ENCODE measurements at regions not wholly inside any gene's neighbourhood (a gene's known extent, or its start where the extent isn't known, plus 50 kb on each side); places are given as distances from the start of the nearest gene placed in this dataset.

GRCh38 chr16:86018487-86018886, 119.5 kb downstream of the IRF8 start:
- DNase-seq (ENCODE audit: low spot score), result no peak

DNA sequence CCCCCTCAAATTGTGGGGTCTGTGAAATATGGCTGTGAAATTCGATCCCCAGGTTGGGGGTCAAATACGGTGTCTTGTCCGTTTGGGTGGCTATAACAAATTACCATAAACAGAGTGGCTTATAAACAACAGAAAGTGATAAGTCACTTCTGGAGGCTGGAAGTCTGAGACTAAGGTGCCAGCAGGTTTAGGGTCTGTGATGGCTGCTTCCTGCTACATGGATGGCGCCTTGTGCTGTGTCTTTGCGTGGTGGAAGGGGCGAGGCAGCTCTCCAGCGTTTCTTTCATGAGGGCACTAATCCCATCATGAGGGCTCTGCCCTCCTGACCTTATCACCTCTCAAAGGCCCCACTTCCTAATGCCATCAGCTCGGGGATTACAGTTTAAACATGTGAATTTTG, 120.0 kb downstream of the IRF8 start:
- DNase-seq (ENCODE audit: low spot score), result no peak

DNA sequence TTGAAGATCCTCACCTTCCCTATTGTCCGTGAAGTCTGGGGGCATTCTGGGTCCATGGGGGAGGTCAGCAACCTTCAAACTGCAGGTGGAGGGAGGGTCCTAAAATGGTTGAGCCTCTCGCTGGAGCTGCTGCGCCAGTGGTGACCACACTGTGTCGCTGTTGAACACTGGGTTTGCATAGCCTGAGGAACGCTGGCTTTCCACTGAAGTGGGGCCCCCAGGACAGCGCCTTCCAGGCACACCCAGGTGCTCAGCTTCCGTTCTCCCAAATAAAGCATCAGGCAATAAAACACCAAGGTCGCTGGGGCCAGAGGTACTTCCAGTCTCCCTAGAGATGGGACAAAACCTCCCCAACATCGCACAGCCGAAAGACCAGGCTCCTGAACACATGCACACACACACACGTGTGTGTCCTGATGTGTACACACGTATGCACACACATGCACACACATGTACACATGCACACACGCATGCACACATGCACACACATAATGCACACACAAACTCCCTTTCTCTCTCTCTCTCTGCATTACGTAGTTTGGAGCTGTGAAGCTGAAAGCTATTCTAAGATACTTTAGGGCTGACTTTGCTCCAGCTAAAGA, 120.6 kb downstream of the IRF8 start:
- no peak for DNase-seq (ENCODE audit: low spot score)

GRCh38 chr16:86020971-86021370, 122.0 kb downstream of the IRF8 start:
- DNase-seq (ENCODE audit: low spot score), result no peak

- no peak for DNase-seq (ENCODE audit: low spot score)
Observed at GRCh38 chr16:86022381-86022960, 123.5 kb downstream of the IRF8 start.

DNA sequence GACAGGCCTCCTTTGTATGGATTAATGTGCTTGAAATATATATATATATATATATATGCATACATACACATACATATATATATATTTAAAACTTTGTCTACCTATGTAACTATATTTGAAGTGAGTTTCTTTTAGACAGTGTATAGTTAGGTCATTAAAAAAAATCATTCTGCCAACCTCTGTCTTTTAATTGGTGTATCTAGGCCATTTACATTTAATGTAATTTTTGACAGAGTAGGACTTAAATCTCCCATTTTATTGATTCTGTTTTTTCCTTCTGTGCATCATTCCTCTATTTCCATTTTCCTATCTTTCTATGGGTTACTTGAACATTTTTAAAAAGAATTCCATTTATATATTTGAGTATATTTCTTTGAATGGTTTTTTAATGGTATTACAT, 125.2 kb downstream of the IRF8 start:
- DNase-seq (ENCODE audit: low spot score), result no peak

DNA sequence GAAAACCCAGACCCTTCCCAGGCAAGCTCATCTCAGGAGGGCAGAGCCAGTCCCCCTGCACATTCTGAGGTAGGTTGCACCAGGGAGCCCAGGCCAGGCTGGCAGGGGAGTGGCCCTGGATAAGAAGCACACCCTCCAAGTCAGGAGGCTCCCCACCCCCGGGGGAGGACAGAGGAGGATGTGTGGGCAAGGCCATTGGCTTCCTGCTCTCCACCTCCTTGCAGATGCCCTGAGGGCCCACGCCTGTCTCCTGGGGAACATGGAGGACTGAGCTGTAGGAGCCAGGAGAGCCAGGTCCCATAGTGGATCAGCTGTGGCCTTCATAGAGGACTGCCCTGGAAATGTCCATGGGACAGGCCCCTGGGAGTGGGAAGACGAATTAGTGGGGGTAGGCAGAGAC, 126.7 kb downstream of the IRF8 start:
- DNase-seq (ENCODE audit: low spot score), result no peak

DNA sequence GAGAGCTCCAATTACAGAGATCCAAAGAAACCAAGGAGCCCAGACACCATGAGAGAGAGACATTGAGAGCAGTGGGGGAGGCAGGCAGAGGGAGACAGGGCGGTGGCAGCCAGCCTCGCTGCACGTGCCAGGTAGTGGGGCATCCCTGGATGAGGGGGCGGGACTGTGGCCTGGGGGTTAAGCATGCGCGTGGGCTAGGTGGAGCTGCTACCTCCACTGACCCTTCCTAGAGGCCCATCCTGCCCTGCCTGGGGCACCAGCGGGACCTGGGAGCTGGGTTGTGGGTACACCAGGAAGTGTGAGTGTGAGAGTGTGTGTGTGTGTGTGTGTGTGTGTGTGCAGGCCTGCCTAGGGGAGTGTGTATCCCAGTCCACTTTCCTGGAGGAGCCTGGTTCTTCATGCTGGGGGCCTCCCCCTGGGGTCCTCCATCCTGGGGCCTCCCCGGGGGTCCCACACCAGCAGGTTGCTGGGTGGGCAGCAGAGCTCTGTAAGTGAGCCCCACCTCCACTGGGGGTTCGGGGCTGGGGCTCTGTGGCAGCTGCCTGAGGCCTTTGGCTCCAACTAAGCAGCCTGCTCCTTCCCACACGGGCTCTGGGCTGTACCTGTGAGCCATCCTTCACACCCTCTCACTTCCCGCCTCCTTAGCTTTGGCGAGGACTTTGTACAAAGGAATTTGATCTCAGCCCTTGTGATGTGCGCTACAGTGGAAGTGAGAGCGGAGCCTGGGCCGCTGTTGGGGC, 127.4 kb downstream of the IRF8 start:
- no peak for DNase-seq (ENCODE audit: low spot score)

DNA sequence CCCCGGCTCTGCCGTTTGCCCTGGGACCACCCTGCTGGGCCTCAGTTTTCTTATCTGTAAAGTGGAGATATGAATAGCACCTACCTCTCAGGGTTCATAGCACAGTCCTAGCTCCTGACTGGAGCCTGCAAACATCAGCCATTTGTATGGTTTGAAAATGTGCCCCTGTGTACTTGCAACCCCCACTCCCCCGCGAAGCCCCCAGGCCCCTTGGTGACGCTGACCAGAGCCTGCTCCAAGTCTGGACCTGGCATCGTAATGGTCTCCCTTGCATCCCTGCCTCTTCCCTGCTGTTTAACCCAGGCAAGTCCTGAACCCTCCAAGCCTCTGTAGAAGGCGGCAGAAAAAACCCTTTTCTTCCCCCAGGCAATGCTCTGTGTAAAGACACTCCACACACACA, 128.0 kb downstream of the IRF8 start:
- DNase-seq (ENCODE audit: low spot score), result no peak

DNA sequence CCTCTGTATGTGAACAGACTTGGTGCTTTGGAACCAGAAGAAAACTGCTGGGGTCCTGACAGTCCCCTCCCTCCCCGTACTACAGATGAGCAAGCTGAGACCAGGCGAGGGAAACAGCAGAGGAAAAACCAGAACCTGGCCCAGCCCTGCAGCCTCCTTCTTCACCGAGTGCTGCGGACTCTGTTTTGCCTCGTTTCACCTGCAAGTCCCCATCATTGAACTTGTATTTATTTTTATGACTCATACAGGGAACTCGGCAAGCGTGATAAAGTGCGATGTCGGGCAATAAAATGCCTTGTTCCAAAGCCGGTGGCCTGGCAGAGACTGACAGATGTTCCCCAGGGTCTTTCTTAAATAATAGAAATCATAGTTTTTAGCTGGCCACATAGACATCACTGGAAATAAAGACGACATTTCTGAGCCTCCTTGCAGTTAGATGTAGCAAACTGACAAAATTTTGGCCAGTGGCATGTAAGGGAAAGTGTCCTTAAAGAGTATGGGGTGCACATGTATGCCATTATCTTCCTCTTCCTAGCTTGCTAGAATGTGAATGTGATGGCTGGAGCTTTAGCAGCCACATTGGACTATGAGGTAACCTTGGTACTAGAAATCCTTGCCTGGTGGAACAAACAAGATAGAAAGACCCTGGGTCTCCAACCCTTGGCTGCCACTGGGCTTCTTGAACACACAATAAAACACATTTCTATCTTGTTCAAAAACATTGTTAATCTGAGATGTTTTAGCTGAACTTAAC, 128.6 kb downstream of the IRF8 start:
- DNase-seq (ENCODE audit: low spot score), result peak; percentile 25

DNA sequence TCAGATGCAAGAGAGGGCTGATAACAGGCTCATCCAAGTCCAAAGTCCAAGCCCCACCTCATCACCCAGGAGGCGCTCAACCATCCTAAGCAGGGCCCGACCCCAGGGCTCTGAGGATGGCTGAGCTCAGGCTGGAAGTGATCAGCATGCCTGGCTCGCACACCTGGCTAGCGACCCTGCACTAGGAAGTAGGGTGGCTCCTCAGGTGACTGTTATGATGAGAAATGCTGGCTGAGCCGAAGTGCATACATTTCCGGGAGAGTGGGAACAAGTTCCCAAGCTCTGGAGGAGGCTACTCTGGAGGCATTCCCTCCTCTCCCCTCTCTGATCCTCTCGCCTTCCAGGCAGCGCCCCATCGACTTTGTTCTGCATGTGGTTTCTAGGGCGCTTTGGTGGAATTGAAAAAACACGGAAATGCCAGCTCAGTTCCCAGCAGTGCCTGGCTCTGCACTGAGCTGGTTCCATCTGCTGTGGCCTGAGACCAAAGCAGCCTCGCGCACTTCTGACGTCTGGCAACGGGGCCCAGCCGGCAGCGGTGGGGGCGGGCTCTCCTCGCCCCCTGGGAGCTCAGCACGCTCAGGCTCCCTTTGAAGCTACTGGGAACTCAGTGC, 130.3 kb downstream of the IRF8 start:
- DNase-seq (ENCODE audit: low spot score), result no peak

DNA sequence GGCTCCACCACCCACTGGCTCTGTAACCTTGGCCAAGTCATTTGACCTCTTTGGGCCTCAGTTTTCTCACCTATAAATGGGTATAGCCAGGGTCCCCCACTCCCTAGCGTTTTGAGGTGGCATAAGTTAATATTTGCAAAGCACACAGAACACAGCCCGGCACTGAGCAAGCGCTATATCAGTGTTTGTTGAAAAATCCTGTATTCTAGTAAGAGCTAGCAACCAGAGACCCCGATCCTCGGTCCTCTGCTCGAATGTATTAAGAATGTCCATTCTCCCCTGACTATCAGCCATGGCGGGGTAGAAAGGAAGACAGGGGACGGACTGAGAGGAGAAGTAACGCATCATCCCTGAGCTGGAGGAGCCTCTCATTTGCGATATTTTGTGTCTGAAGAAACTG, 131.2 kb downstream of the IRF8 start:
- DNase-seq (ENCODE audit: low spot score), result no peak

- no peak for DNase-seq (ENCODE audit: low spot score)
Observed at GRCh38 chr16:86031141-86031678, 132.2 kb downstream of the IRF8 start.

GRCh38 chr16:86033016-86033474, 134.1 kb downstream of the IRF8 start:
- DNase-seq (ENCODE audit: low spot score), result no peak

GRCh38 chr16:86033971-86034370, 135.0 kb downstream of the IRF8 start:
- no peak for DNase-seq (ENCODE audit: low spot score)

- no peak for DNase-seq (ENCODE audit: low spot score)
Observed at GRCh38 chr16:86034421-86034919, 135.5 kb downstream of the IRF8 start.

DNA sequence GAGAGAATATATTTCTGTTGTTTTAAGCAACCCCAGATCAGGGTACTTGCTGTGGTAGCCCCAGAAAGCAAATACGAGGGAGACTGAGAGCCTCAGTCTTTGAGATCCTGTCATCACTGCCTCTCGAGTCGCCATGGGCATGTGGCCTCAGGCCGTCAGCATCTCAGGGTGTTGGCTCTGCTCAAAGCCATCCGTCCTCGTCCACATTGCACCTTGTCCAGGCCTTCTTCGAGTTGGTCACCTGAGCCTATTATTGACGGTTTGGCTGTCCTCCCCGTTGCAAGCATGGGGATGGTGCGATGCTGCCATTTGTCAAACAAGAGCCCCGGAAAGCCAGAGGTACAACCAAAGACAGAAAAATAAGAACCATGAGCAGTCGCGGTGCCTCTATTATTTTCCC, 136.9 kb downstream of the IRF8 start:
- DNase-seq (ENCODE audit: low spot score), result no peak

- no peak for DNase-seq (ENCODE audit: low spot score)
Observed at GRCh38 chr16:86037999-86038925, 139.3 kb downstream of the IRF8 start.

DNA sequence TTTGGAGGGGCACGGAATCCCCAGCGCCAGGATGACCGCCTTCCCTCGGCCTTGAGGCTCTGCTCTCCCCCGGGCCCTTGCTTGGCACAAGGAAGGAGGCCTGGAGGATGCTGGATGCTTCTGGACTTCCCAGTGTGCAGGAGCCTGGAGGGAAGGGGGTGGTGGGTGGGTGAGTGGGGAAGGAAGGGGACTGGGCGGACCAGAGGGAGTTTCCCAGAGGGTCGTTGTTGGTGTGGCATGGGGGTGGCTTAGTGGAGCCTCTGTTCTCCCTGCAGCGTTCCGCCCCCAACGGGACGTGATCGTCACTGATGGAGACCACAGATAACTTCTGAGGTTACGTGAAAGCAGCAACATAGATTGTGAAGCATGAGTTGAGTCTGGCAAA, 140.0 kb downstream of the IRF8 start:
- no peak for DNase-seq (ENCODE audit: low spot score)

DNA sequence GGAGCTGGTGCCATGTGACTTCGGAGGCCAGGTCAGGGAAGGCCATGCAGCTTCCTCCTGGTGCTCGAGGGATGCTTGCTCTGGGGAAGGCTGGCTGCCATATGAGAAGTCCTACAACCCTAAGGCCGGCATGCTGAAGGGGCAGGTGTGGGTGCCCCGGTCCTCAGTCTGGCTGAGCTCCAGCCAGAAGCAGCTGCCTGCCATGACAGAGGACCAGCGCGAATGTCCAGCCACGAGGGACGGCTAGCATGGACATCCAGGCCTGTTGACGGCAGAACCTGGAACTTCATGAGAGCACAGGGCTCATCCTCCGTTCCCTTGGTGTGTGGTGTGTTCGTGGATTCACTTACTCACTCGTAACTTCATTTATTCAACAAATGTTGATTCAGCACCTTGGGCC, 140.6 kb downstream of the IRF8 start:
- no peak for DNase-seq (ENCODE audit: low spot score)

DNA sequence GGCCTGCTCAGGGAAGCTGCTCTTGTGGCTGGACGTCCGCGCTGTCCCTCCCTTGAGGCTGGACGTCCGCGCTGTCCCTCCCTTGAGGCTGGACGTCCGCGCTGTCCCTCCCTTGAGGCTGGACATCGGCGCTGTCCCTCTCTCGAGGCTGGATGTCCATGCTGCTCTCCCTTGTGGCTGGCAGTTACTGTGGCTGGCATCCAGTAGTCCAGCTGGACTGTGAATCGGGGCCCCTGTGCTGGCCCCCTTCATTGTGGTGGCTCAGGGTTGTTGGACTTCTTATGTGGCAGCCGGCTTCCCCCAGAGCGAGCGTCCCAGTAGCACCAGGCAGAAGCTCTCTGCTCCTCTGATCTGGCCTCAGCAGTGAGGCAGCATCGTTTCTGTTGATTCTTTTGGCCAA, 141.5 kb downstream of the IRF8 start:
- no peak for DNase-seq (ENCODE audit: low spot score)

Data from LoVo (cell line).